ENCODE measurements at regions not wholly inside any gene's neighbourhood (a gene's known extent, or its start where the extent isn't known, plus 50 kb on each side); places are given as distances from the start of the nearest gene placed in this dataset.

DNA sequence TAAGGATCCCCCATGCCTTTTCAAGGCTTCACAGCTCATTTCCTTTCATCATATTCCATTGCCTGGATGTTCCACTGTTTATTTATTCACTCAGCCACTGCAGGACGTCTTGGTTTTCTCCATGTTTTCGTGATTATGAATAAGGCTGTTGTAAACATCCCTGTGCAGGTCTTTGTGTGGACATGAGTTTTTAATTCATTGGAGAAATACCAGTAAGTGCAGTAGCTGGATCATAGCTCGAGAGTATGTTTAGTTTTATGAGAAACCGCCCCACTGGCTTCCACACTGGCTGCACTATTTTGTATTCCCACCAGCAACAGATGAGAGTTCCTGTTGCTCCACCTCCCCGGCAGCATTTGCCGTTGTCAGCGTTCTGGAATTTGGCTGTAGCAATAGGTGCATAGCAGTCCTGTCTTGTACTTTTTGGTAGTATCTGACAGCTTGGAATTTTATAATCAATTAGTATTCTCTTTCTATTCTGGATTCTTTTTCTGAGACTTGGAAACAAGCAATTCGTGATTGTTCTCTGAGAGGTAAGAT lies 269.9 kb upstream of the PITRM1 start:
- peaks cover 2% of the 10 kb centered on the region for H3K36me3 Mint-ChIP-seq (ENCODE audit: low read depth)
- peaks cover 4% of the 10 kb centered on the region for H3K9me3 Mint-ChIP-seq
- H3K4me3 Mint-ChIP-seq, result no peak overlapping the region
- peaks cover 25% of the 10 kb centered on the region for H3K27me3 Mint-ChIP-seq (ENCODE audit: low read depth)
- no peak for DNase-seq (ENCODE audit: low spot score)
- no peaks in the 10 kb centered on the region for H3K4me1 Mint-ChIP-seq (ENCODE audit: low read depth)
- no peak overlapping the region for H3K27ac Mint-ChIP-seq

DNA sequence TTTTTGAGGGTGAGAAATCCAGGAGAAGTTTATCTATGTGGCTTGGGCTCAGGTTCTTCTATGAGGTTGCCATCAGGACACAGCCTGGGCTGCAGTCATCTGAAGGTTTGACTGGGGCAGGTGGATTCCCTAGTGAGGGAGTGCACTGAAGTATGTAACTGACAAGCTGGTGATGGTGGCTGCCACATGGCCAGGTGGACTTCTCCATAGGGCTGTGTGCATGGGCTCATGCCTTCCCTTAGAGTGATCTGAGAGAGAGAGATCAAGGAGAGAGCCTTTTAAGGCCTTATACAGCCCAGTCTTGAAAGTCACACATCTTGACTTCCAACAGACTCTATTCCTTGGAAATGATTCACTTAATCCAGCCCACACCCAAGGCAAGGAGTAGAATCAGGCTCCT lies 266.6 kb upstream of the PITRM1 start:
- no peak overlapping the region for H3K4me3 Mint-ChIP-seq
- peaks cover 2% of the 10 kb centered on the region for H3K4me1 Mint-ChIP-seq (ENCODE audit: low read depth)
- no peak for DNase-seq (ENCODE audit: low spot score)
- peaks cover 4% of the 10 kb centered on the region for H3K9me3 Mint-ChIP-seq
- no peaks in the 10 kb centered on the region for H3K36me3 Mint-ChIP-seq (ENCODE audit: low read depth)
- no peak overlapping the region for H3K27ac Mint-ChIP-seq
- peaks cover 27% of the 10 kb centered on the region for H3K27me3 Mint-ChIP-seq (ENCODE audit: low read depth)

DNA sequence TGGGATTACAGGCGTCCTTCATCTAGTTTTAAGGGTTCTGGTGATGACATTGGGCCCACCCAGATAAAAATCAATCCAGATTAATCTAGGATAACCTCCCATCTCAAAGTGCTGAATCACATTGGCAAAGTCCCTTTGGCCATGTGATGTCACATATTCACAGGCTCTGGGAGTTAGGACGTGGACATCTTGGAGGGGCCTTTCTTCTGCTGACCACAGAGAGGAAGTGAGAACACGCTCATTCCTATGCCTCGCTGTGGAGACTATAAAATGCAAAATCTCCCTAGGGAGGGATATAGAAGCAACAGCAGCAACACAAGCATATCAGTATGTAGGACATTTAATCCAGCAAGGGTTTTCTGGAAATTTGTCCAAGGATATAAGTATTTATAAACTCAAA lies 266.0 kb upstream of the PITRM1 start:
- Mint-ChIP-seq H3K4me3 (no peak overlapping the region), H3K27me3 (ENCODE audit: low read depth) (peaks cover 23% of the 10 kb centered on the region), H3K36me3 (ENCODE audit: low read depth) (no peaks in the 10 kb centered on the region), H3K4me1 (ENCODE audit: low read depth) (peaks cover 2% of the 10 kb centered on the region), H3K27ac (no peak overlapping the region), H3K9me3 (peaks cover 4% of the 10 kb centered on the region)
- DNase-seq (ENCODE audit: low spot score), result no peak

DNA sequence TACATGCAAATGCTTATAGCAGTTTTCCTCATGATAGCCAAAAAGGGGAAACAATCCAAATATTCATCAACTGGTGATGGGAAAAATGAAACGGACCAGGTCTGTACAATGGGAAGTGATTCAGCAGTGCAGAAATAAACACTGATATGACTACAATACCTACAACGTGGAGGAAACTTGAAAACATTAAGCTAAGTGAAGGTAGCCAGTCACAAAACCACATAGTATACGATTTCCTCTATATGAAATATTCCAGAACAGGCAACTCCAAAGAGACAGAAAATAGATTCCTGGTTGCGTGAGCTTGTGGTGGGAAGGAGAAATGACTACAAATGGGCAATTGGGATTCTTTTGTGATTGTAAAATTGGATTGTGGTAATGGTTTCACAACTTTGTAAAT lies 263.1 kb upstream of the PITRM1 start:
- Mint-ChIP-seq H3K4me3 (no peak overlapping the region), H3K36me3 (ENCODE audit: low read depth) (peaks cover 4% of the 10 kb centered on the region), H3K27me3 (ENCODE audit: low read depth) (peaks cover 19% of the 10 kb centered on the region), H3K9me3 (peaks cover 10% of the 10 kb centered on the region), H3K27ac (no peak overlapping the region), H3K4me1 (ENCODE audit: low read depth) (peaks cover 2% of the 10 kb centered on the region)
- no peak for DNase-seq (ENCODE audit: low spot score)

DNA sequence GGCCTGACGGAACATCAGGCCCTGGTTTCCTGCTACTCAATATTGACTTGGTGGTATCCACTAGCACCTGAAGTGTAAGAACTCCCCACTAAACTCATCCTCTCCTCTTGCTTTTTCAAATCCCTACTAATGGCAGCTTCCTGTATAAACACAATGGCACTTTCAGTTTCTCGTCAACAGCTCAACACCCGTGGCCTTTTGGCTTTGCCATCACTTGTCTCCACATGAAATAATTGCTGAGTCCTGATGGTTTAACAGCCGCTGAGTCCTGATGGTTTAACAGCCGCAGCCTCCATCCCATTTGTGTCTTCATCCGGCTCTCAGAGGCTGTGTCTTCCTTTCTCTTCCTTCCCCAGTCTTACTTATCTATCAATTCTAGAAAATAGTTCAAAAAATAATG lies 261.4 kb upstream of the PITRM1 start:
- H3K4me3 Mint-ChIP-seq, result no peak overlapping the region
- H3K36me3 Mint-ChIP-seq (ENCODE audit: low read depth), result peaks cover 4% of the 10 kb centered on the region
- no peak overlapping the region for H3K27ac Mint-ChIP-seq
- peaks cover 16% of the 10 kb centered on the region for H3K9me3 Mint-ChIP-seq
- H3K27me3 Mint-ChIP-seq (ENCODE audit: low read depth), result peaks cover 23% of the 10 kb centered on the region
- DNase-seq (ENCODE audit: low spot score), result no peak
- H3K4me1 Mint-ChIP-seq (ENCODE audit: low read depth), result peaks cover 2% of the 10 kb centered on the region

DNA sequence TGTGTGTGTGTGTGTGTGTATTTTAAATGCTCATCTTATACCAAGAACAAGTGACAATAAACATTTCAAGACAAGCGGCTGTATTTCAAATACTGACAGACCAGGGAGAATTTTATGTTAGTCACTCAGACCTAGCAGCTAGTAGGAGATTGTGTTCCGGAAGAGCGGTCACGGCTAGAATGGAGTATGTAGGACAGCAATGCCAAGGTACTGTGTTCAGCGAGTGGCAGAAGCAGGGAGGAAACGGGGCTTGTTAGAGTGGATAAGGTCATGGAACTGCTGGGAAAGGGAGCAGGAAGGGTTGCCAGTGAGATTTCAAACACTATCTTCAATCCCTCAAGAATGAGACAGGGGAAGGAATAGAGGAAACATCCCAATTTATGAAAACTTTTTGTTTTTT lies 260.5 kb upstream of the PITRM1 start:
- no peak overlapping the region for H3K4me3 Mint-ChIP-seq
- H3K9me3 Mint-ChIP-seq, result peaks cover 15% of the 10 kb centered on the region
- H3K27ac Mint-ChIP-seq, result no peak overlapping the region
- peaks cover 23% of the 10 kb centered on the region for H3K27me3 Mint-ChIP-seq (ENCODE audit: low read depth)
- no peak for DNase-seq (ENCODE audit: low spot score)
- peaks cover 4% of the 10 kb centered on the region for H3K36me3 Mint-ChIP-seq (ENCODE audit: low read depth)
- peaks cover 2% of the 10 kb centered on the region for H3K4me1 Mint-ChIP-seq (ENCODE audit: low read depth)

DNA sequence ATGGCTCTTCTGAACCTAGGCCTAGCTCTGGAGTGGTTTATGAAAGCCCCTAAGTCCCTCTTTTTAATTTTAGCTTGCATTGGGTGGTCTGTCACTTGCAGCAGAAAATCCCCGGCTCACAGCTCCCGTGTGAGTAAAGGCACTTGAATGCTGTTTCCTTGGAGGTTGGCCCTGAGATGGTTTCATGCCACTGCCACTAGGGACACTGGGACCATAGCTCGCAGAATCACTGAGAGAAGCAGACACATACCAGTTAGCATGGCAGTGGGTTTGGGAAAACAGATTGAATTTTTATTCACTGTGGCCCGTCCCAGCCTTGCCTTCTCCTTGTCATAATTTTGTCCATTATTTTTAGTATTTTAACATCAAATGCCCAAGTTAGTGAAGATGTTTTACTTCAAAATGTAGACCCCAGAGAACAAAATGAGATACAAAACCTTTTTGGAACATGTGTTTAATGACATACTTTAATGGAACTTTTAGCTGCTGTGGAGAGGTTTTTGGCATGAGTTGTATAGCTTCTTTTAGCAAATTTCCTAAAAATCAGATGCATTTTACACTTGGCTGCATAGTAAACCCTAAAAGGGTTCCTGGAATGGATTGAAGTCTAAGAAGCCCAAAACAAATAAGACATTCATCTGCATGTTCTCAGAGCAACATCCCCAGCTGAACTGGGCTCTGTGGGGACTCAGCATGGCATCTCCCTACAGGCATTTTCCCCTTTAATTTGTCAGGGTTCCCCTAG lies 259.7 kb upstream of the PITRM1 start:
- DNase-seq (ENCODE audit: low spot score), result no peak
- Mint-ChIP-seq H3K9me3 (peaks cover 15% of the 10 kb centered on the region), H3K4me1 (ENCODE audit: low read depth) (peaks cover 2% of the 10 kb centered on the region), H3K4me3 (no peak overlapping the region), H3K36me3 (ENCODE audit: low read depth) (peaks cover 4% of the 10 kb centered on the region), H3K27ac (no peak overlapping the region), H3K27me3 (ENCODE audit: low read depth) (peaks cover 18% of the 10 kb centered on the region)

DNA sequence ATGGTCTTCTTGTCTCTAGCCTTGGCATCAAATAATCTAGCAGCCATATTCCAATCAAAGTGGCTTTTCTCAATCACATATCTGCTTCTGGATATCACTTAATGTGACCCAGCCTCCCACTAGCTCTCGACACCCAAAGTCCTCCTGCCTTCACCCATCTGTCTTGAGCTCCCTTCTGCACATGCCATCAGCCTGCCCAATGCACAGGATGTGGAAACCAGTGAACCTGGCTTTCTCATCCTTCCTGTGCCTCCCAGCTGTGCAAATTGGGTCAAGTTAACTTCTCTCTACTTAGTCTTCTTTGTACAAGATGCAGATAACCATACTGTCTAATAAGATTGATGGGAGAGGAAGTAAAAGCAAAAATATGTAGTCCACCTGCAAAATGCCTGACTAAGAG lies 257.9 kb upstream of the PITRM1 start:
- Mint-ChIP-seq H3K27me3 (ENCODE audit: low read depth) (peaks cover 8% of the 10 kb centered on the region), H3K36me3 (ENCODE audit: low read depth) (peaks cover 4% of the 10 kb centered on the region), H3K4me3 (no peak overlapping the region), H3K4me1 (ENCODE audit: low read depth) (peaks cover 7% of the 10 kb centered on the region), H3K27ac (no peak overlapping the region), H3K9me3 (peaks cover 15% of the 10 kb centered on the region)
- no peak for DNase-seq (ENCODE audit: low spot score)

DNA sequence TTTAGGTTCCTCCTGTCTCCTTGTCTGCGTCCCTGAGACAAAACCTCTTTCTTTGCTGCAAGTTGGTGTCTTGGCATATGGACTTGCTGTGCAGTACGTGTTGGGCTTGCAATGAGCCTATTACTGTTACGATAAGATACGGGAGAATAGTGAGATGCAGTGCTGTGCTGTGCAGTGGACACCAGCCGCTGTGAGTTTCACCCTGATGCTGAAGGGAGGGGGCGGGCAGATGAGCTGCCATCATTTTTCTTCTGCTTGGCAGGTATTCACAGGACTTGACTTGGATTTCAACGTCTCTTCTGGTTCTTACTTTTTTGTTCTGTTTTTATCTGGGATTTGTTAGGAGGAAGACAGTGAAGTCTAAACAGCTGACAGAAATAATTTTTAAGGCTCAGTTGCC lies 257.1 kb upstream of the PITRM1 start:
- Mint-ChIP-seq H3K36me3 (ENCODE audit: low read depth) (peaks cover 4% of the 10 kb centered on the region), H3K27me3 (ENCODE audit: low read depth) (peaks cover 7% of the 10 kb centered on the region), H3K4me3 (no peak overlapping the region)

DNA sequence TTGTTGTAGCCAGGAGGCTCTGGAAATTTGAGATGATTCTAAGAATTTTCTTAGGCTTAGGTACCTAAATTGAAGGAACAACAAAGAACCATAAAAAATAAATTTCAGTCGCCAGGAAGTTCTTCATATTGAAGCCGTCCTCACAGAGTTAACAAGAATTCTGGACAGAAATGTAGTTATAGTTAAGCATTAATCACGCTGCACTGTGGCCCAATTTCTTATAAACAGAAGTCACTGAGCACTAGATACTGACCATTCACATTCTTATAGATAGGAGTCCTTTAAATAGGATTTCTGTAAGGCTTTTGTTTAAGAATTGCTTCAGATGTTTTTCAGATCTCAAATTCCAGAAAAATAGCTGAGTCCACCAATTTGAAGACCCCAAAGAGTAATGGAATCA lies 256.2 kb upstream of the PITRM1 start:
- Mint-ChIP-seq H3K36me3 (ENCODE audit: low read depth) (peaks cover 4% of the 10 kb centered on the region), H3K4me3 (no peak overlapping the region), H3K4me1 (ENCODE audit: low read depth) (peaks cover 9% of the 10 kb centered on the region), H3K9me3 (peaks cover 15% of the 10 kb centered on the region), H3K27me3 (ENCODE audit: low read depth) (peaks cover 7% of the 10 kb centered on the region), H3K27ac (no peak overlapping the region)
- no peak for DNase-seq (ENCODE audit: low spot score)

More for the DNA sequence above, 257.1 kb upstream of the PITRM1 start:
- Mint-ChIP-seq H3K4me1 (ENCODE audit: low read depth) (peaks cover 6% of the 10 kb centered on the region), H3K27ac (no peak overlapping the region), H3K9me3 (peaks cover 15% of the 10 kb centered on the region)
- DNase-seq (ENCODE audit: low spot score), result no peak

DNA sequence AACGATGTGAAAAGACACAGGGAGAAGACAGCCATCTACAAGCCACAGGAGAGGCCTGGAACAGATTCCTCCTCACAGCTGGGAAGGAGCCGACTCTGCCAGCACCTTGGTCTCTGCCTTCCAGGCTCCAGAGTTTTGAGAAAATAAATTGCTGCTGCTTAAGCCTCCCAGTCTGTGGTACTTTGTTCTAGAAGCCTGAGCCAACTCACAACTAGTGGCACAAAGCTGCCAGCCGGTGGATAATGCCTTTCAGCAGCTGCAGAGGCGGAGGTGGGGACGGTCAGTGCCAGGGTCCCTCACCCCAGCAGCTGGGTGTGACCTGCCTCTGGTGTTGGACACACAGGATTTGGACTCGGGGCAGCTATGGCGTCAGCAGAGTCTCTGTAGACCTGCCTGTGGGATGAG lies 255.4 kb upstream of the PITRM1 start:
- Mint-ChIP-seq H3K27me3 (ENCODE audit: low read depth) (peaks cover 11% of the 10 kb centered on the region), H3K36me3 (ENCODE audit: low read depth) (peaks cover 4% of the 10 kb centered on the region), H3K9me3 (peaks cover 15% of the 10 kb centered on the region), H3K27ac (no peak overlapping the region), H3K4me3 (no peak overlapping the region), H3K4me1 (ENCODE audit: low read depth) (peaks cover 9% of the 10 kb centered on the region)
- DNase-seq (ENCODE audit: low spot score), result no peak

DNA sequence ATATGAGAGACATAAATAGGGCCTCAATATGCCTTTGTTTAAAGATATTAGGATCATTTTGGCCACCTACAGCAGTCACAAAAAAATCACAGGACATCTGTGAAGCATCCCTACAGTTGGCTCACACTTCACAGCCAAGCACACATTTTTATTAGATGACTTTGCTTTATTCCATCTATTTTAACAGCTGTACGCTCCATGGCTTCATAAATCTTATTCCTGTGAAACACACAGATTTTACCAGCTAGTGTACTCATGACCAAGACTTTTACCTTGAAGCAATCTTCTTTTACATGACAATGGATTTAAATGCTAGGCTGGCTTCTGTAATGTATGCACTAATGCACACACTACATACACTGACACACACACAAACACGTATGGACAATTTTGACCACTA lies 254.8 kb upstream of the PITRM1 start:
- peaks cover 11% of the 10 kb centered on the region for H3K4me1 Mint-ChIP-seq (ENCODE audit: low read depth)
- peaks cover 4% of the 10 kb centered on the region for H3K36me3 Mint-ChIP-seq (ENCODE audit: low read depth)
- no peak for DNase-seq (ENCODE audit: low spot score)
- H3K27me3 Mint-ChIP-seq (ENCODE audit: low read depth), result peaks cover 11% of the 10 kb centered on the region
- H3K27ac Mint-ChIP-seq, result no peak overlapping the region
- no peak overlapping the region for H3K4me3 Mint-ChIP-seq
- H3K9me3 Mint-ChIP-seq, result peaks cover 15% of the 10 kb centered on the region

DNA sequence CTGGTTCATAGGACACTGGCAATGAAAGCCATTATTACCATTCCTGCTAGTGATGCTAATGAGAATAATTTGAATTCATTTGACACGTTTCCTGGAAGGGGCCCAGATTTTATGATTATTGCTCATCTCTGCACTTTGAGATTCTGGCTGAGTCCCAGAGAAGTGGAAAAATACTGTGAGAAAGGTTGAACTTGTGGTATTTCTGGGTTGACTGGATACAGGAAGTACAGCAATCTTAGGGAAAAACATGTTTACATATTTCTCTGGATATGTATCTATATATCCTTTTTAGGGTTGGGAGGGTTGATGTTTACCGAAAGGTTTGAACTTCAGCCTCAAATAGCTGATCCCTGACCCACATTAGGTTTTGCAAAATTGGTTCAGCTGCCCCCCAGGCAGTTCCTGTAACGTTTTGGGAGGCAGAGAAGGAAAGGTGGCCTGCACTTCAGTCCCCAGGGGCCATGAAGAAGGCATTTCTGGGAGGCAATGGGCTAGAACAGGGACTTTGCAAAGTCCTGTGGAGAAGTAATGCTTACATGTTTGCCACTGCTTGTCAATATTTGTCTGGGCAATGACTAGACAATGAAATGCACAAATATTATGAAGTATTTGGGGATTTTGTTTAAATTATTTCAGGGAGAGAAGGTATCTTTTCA lies 253.7 kb upstream of the PITRM1 start:
- no peak for DNase-seq (ENCODE audit: low spot score)
- Mint-ChIP-seq H3K36me3 (ENCODE audit: low read depth) (peaks cover 4% of the 10 kb centered on the region), H3K4me3 (no peak overlapping the region), H3K27ac (no peak overlapping the region), H3K4me1 (ENCODE audit: low read depth) (peaks cover 19% of the 10 kb centered on the region), H3K27me3 (ENCODE audit: low read depth) (peaks cover 11% of the 10 kb centered on the region), H3K9me3 (peaks cover 15% of the 10 kb centered on the region)

DNA sequence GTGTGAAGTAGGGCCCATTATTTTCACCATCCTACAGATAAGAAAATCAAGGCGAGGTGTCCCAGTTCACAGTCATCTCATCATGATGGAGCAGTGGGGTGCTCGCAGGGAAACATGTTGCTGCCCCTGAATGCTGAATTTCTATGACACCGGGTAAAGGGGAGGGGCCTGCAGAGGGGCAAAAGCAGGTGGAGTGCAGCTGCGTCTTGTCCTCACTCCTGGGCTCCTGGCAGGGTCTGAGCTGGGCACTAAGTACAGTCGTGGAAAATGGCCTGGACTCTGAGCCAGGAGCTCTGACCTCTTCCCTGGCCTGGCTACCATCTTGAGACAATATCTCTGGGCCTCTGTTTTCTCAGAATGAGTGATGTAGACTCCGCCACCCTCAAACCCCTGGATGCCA lies 253.1 kb upstream of the PITRM1 start:
- peaks cover 13% of the 10 kb centered on the region for H3K27me3 Mint-ChIP-seq (ENCODE audit: low read depth)
- no peak overlapping the region for H3K27ac Mint-ChIP-seq
- no peak for DNase-seq (ENCODE audit: low spot score)
- H3K9me3 Mint-ChIP-seq, result peaks cover 9% of the 10 kb centered on the region
- no peak overlapping the region for H3K4me3 Mint-ChIP-seq
- H3K36me3 Mint-ChIP-seq (ENCODE audit: low read depth), result no peaks in the 10 kb centered on the region
- peaks cover 24% of the 10 kb centered on the region for H3K4me1 Mint-ChIP-seq (ENCODE audit: low read depth)
